Right kidney (tissue), 1 donor: ENCODE measurements at regions not wholly inside any gene's neighbourhood (a gene's known extent, or its start where the extent isn't known, plus 50 kb on each side); places are given as distances from the start of the nearest gene placed in this dataset.

Experiments
- DNase-seq: peaks from one replicate; pipeline ENCODE4 v3.0.0-alpha.2; 2016

- DNase-seq, result no peak
Measured at GRCh38 chr5:153006681-153007080, 483.8 kb upstream of the GRIA1 start.

GRCh38 chr5:153014194-153014593 lies 476.3 kb upstream of the GRIA1 start:
- no peak for DNase-seq

GRCh38 chr5:153018121-153018520 lies 472.3 kb upstream of the GRIA1 start:
- no peak for DNase-seq

GRCh38 chr5:153030755-153031725 lies 459.4 kb upstream of the GRIA1 start:
- DNase-seq, result no peak

GRCh38 chr5:153039501-153039900 lies 451.0 kb upstream of the GRIA1 start:
- no peak for DNase-seq

GRCh38 chr5:153043886-153044285 lies 446.6 kb upstream of the GRIA1 start:
- no peak for DNase-seq

GRCh38 chr5:153050496-153051179 lies 439.8 kb upstream of the GRIA1 start:
- no peak for DNase-seq

GRCh38 chr5:153066281-153066680 lies 424.2 kb upstream of the GRIA1 start:
- DNase-seq, result no peak

- DNase-seq, result no peak
Measured at GRCh38 chr5:153067869-153068268, 422.6 kb upstream of the GRIA1 start.

- no peak for DNase-seq
Measured at GRCh38 chr5:153079396-153079795, 411.1 kb upstream of the GRIA1 start.

GRCh38 chr5:153080940-153081339 lies 409.5 kb upstream of the GRIA1 start:
- DNase-seq, result no peak

GRCh38 chr5:153081385-153081784 lies 409.1 kb upstream of the GRIA1 start:
- DNase-seq, result no peak

- DNase-seq, result no peak
Measured at GRCh38 chr5:153084511-153084910, 406.0 kb upstream of the GRIA1 start.

- DNase-seq, result no peak
Measured at GRCh38 chr5:153086486-153086885, 404.0 kb upstream of the GRIA1 start.

- no peak for DNase-seq
Measured at GRCh38 chr5:153088538-153088937, 401.9 kb upstream of the GRIA1 start.

- no peak for DNase-seq
Measured at GRCh38 chr5:153094333-153094732, 396.1 kb upstream of the GRIA1 start.

- DNase-seq, result no peak
Measured at GRCh38 chr5:153096381-153096780, 394.1 kb upstream of the GRIA1 start.

GRCh38 chr5:153099328-153099727 lies 391.1 kb upstream of the GRIA1 start:
- no peak for DNase-seq

GRCh38 chr5:153101235-153102180 lies 389.0 kb upstream of the GRIA1 start:
- DNase-seq, result no peak

- DNase-seq, result no peak
Measured at GRCh38 chr5:153116916-153117315, 373.6 kb upstream of the GRIA1 start.

- no peak for DNase-seq
Measured at GRCh38 chr5:153118018-153118417, 372.5 kb upstream of the GRIA1 start.

- DNase-seq, result no peak
Measured at GRCh38 chr5:153122403-153122802, 368.1 kb upstream of the GRIA1 start.
